HUES64 (cell line): ENCODE measurements at regions not wholly inside any gene's neighbourhood (a gene's known extent, or its start where the extent isn't known, plus 50 kb on each side); places are given as distances from the start of the nearest gene placed in this dataset.
"Not testable (repeated sequence)": the region's sequence is repeated elsewhere in the genome, so short reads cannot be mapped to it uniquely, and the experiment has no call there.

ENCODE experiments used
- H3K27ac ChIP-seq: 2 replicates; pipeline ENCODE4 v1.7.0; 2013; ENCODE audit warnings: low read depth, low read length, inconsistent platforms
- H3K27me3 ChIP-seq: 2 replicates; pipeline ENCODE4 v1.6.1; 2013; ENCODE audit warnings: mild to moderate bottlenecking, low read length; ENCODE audit not compliant: insufficient read depth
- H3K36me3 ChIP-seq: 2 replicates; pipeline ENCODE4 v1.6.1; 2013; ENCODE audit warnings: mild to moderate bottlenecking, low read length; ENCODE audit not compliant: insufficient read depth
- H3K4me1 ChIP-seq: 2 replicates; pipeline ENCODE4 v1.6.1; 2013; ENCODE audit warnings: mild to moderate bottlenecking, low read length, moderate library complexity; ENCODE audit not compliant: insufficient read depth
- H3K4me3 ChIP-seq: 2 replicates; pipeline ENCODE4 v1.5.1; 2013; ENCODE audit warnings: mild to moderate bottlenecking, low read length, moderate library complexity
- H3K9ac ChIP-seq: 2 replicates; pipeline ENCODE4 v1.6.1; 2013; ENCODE audit warnings: mild to moderate bottlenecking, low read depth, low read length
- H3K9me3 ChIP-seq: 2 replicates; pipeline ENCODE4 v1.6.1; 2013; ENCODE audit warnings: low read depth, low read length; ENCODE audit not compliant: insufficient read depth
- WGBS: fragments of 150-250, 120-280 bp; methylation state at CpG from one replicate; pipeline ENCODE4 v1.1.7; 2013; ENCODE audit warnings: missing lambda C conversion rate; 5-methylcytosine and 5-hydroxymethylcytosine counted together

DNA sequence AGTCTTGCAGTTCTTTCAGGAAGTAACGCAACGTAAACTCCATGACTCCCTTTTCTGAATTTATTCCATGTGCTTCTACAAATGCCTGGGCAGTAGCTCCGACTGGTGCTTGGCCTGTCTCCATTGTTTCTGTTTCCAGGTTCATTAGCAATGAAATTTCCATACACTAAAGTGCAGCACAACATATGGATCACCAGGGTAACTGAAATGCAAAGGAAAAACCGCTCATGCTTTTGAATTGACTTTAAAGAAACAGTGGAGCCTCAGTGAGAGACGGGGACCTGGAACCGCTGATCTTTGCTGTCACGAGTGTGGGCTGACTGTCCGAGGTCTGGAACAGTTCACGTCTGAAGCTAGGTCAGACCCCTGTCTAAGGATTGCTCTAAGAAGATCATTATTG lies 126.5 kb upstream of the IGFBP3 start:
- Histone ChIP-seq H3K4me1 (no peaks in the 10 kb centered on the region), H3K4me3 (no peak overlapping the region), H3K9ac (no peak overlapping the region), H3K27ac (no peak overlapping the region), H3K9me3 (no peaks in the 10 kb centered on the region), H3K27me3 (no peaks in the 10 kb centered on the region), H3K36me3 (no peaks in the 10 kb centered on the region)
- 94% methylated on average over 9 of the region's 9 CpGs for WGBS

DNA sequence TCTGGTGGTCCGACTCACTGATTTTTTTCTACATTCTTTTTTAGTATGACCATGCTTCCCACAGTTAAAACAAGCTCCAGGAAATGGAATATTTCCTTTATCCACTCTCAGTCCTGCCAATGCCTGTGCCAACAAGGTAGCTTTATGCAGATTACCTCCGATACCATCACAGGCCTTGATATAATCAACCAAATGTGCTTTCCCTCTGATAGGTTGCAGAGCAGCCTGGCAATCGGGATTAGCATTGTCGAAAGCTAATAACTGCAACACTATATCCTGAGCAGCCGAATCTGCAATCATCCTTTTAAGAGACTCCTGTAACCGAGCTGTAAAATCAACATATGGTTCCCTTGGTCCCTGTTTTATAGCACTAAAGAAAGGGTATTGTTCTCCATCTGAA lies 122.3 kb upstream of the IGFBP3 start:
- H3K4me3 ChIP-seq, H3K9me3 ChIP-seq, H3K27ac ChIP-seq, H3K36me3 ChIP-seq, H3K4me1 ChIP-seq, H3K9ac ChIP-seq, H3K27me3 ChIP-seq: not testable (repeated sequence)
- WGBS = 97% methylated on average over 6 of the region's 6 CpGs

DNA sequence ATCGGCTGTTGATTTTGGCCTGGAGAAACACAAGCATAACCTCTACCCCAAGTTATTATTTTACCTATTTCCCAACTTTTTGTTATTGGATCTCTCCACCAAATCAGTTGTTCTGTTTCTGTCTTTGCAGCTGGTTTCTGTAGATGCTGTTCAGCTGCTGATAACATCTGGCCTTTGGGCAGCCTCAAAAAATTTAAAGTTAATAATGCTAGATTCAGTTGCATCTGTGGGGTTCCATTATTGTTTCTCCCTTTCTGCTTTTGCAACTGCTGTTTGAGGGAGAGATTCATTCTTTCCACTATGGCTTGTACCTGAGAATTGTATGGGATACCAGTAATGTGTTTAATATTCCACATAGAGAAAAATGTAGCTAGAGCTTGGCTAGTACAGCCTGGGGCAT lies 118.7 kb upstream of the IGFBP3 start:
- 100% methylated on average over 1 of the region's 1 CpG for WGBS
- not testable (repeated sequence) for H3K4me1 ChIP-seq, H3K27ac ChIP-seq, H3K4me3 ChIP-seq, H3K9ac ChIP-seq, H3K9me3 ChIP-seq, H3K36me3 ChIP-seq, H3K27me3 ChIP-seq

DNA sequence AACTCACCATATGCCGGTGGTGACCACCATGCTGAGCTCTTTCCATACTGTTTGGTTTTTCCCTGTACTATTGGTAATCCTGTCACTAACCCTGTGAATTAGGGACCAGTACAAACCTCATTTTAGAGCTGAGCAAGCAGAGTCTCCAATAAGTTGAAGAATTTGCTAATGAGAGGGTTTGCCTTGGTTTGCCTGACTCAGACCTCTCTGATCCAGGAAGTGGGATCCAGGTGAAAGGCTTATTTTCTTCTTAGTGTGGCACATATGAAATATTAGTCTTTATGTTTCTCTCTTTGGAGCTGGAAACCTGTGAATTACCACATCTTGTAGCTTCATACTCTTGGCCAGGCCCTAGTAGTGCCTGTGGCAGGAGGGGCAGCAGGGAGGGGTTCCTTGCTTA lies 114.1 kb upstream of the IGFBP3 start:
- Histone ChIP-seq H3K27me3 (no peaks in the 10 kb centered on the region), H3K27ac (no peak overlapping the region), H3K9me3 (no peaks in the 10 kb centered on the region), H3K4me1 (no peaks in the 10 kb centered on the region), H3K4me3 (no peak overlapping the region), H3K36me3 (no peaks in the 10 kb centered on the region), H3K9ac (no peak overlapping the region)
- WGBS = 90% methylated on average over 1 of the region's 1 CpG

DNA sequence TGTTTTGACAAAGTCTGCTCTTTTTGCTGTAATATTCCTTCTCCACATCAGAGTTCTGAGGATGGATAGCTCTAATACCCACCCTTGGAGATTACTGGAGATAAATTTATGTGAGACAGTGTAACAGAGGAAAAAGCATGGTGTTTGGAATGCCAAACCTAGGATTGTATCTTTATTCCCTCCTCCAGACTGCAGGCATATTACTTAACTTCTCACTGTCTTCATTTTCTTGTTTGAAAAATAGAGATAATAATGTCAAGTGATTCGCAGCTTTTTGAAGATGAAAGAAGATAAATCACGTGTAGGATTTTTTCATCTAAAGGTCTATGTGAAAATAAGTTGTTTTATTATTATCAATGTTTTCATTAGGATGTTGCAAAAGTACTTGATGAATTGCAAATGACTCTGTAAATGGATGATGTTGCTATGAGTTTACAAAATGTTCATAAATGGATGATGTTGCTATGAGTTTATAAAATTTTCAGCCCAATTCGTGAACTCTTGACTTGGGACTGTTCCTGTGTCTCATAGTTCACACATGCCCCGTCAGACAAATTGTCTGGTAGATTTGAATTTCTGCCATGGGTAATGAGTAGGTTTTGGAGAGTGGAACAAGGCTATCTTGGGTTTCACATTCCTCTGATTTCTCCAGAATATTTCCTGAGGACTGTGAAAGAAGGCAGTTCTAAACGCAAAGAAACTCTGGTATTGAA lies 113.1 kb upstream of the IGFBP3 start:
- H3K4me1 ChIP-seq = no peaks in the 10 kb centered on the region
- no peak overlapping the region for H3K9ac ChIP-seq
- H3K36me3 ChIP-seq = no peaks in the 10 kb centered on the region
- H3K27ac ChIP-seq = no peak overlapping the region
- 94% methylated on average over 5 of the region's 5 CpGs for WGBS
- H3K9me3 ChIP-seq = no peaks in the 10 kb centered on the region
- H3K27me3 ChIP-seq = no peaks in the 10 kb centered on the region
- no peak overlapping the region for H3K4me3 ChIP-seq

DNA sequence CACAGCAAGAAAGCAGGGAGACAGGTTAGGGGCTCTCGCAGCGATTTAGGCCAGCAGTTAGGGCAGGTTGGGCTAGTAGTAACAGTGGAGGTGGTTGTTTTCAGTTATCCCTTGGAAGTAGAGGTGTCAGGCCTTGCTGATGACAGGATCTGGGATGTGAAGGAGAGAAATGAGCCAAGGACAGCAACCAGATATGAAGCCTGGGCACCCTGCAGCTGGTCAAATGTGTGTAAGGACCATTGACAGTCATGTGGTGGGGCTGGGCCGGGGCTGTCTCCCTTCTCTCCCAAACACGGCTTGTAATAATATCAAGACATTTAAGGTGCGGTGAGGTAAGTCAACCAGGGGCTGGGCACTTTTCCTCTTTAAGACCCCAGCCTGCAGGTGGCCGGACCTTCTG lies 112.5 kb upstream of the IGFBP3 start:
- no peak overlapping the region for H3K9ac ChIP-seq
- H3K36me3 ChIP-seq = no peaks in the 10 kb centered on the region
- H3K9me3 ChIP-seq = no peaks in the 10 kb centered on the region; the same call in 1 of the 2 replicates
- WGBS = 94% methylated on average over 6 of the region's 6 CpGs
- H3K4me1 ChIP-seq = no peaks in the 10 kb centered on the region
- H3K4me3 ChIP-seq = no peak overlapping the region
- no peaks in the 10 kb centered on the region for H3K27me3 ChIP-seq
- no peak overlapping the region for H3K27ac ChIP-seq

- Histone ChIP-seq H3K9ac (no peak overlapping the region), H3K36me3 (no peaks in the 10 kb centered on the region), H3K4me1 (no peaks in the 10 kb centered on the region), H3K27me3 (no peaks in the 10 kb centered on the region), H3K27ac (no peak overlapping the region), H3K9me3 (no peaks in the 10 kb centered on the region; the same call in 1 of the 2 replicates), H3K4me3 (no peak overlapping the region)
- WGBS = 95% methylated on average over 2 of the region's 2 CpGs
Observed at GRCh38 chr7:46032942-46033341, 111.9 kb upstream of the IGFBP3 start.

DNA sequence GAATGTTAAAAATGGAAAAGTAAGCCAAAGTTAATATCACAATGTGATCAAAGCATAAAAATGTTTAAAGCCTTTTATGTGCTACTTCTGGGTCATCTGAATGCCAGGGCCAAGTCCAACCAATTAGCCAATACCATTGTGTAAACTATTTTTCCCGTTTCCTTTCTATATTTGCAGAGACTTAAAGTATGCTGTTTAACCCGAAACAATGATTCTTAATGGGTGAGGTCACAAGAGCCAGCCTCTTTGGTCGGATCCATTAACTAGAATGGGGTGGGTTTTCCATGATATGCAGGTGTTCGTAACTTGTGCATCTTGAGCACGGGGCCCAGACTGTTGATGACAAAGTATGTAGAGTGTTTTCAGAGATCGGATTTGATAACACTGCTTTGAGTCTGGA lies 111.3 kb upstream of the IGFBP3 start:
- WGBS = 94% methylated on average over 6 of the region's 6 CpGs
- no peak overlapping the region for H3K27ac ChIP-seq
- no peaks in the 10 kb centered on the region for H3K4me1 ChIP-seq
- H3K4me3 ChIP-seq = no peak overlapping the region
- no peaks in the 10 kb centered on the region; the same call in 1 of the 2 replicates for H3K9me3 ChIP-seq
- no peaks in the 10 kb centered on the region for H3K27me3 ChIP-seq
- H3K36me3 ChIP-seq = no peaks in the 10 kb centered on the region
- H3K9ac ChIP-seq = no peak overlapping the region

DNA sequence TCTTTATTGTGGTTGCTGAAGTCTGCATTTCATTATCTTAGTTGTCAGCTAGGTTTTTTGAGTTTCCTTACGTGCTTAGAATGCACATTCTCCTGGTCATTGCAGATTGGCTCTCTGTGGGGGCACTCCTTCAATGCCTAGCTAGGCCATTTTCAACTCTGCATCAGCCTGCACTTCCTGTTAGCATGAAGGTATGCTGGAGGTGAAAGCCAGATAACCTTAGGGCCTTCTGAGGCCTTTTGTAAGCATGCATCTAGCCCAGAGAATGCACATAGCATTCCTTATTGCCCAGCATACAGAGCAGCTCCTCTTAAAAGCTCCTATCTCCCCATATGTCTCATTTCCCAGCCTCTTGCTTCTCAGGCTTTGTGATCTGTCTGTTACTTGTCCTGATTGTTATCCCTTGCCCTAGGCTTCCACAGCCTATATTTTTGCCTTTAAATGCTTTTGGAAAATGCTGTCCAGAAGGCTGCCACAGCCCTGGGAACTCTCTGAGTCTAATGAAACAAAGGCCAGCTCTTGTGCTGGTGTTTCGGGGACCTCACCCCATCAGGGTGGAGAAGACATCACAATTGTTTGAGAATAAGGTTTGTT lies 108.1 kb upstream of the IGFBP3 start:
- Histone ChIP-seq H3K36me3 (no peaks in the 10 kb centered on the region), H3K9ac (no peak overlapping the region), H3K4me3 (no peak overlapping the region), H3K27me3 (no peaks in the 10 kb centered on the region), H3K9me3 (no peaks in the 10 kb centered on the region; the same call in 1 of the 2 replicates), H3K4me1 (no peaks in the 10 kb centered on the region; the same call in 1 of the 2 replicates), H3K27ac (no peak overlapping the region)
- WGBS = 87% methylated on average over 2 of the region's 2 CpGs

DNA sequence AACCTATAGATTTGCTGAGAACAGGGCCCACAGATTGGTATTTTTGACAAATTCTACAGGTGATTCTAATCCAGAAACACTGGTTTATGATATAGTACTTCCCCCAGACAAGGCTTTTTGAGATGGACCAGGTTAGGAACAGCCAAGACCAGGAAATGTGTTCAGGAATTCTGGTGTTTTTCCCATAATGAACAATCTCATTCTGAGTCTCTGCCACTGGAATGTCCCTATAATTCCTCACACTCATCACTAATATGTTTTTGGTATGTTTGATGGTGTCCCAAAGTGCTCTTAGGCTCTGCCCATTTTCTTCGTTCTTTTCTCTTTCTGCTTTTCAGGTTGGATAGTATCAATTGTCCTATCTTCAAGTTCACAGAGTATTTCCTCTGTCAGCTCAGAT lies 107.2 kb upstream of the IGFBP3 start:
- Histone ChIP-seq H3K27me3 (no peaks in the 10 kb centered on the region), H3K36me3 (no peaks in the 10 kb centered on the region), H3K4me3 (no peak overlapping the region), H3K4me1 (no peaks in the 10 kb centered on the region; the same call in 1 of the 2 replicates), H3K27ac (no peak overlapping the region), H3K9ac (no peak overlapping the region), H3K9me3 (no peaks in the 10 kb centered on the region; the same call in 1 of the 2 replicates)
- WGBS = 94% methylated on average over 1 of the region's 1 CpG

DNA sequence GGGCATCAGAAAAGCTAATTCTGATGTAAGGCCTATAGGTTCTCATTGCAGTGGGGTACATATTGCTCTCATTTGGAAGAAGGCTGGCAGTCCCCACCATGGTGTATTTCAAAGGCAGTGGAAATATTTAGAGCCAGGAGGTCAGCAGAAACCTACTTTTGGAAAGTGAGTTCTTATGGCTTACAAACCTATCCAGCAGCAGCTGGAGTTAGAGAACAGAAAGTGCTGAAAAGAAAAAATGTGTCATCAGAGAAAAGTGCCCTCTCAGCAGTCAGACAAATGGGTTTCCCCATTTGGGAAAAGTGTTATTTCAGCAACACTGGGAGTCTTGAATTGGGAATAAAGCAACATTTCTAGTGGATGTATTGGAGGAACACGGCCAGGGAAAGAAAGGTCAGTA lies 105.7 kb upstream of the IGFBP3 start:
- Histone ChIP-seq H3K27ac (no peak overlapping the region), H3K27me3 (no peaks in the 10 kb centered on the region), H3K4me3 (no peak overlapping the region), H3K9me3 (no peaks in the 10 kb centered on the region; the same call in 1 of the 2 replicates), H3K4me1 (no peaks in the 10 kb centered on the region; the same call in 1 of the 2 replicates), H3K9ac (no peak overlapping the region), H3K36me3 (no peaks in the 10 kb centered on the region)
- WGBS = 95% methylated on average over 1 of the region's 1 CpG
